ENCODE measurements at regions not wholly inside any gene's neighbourhood (a gene's known extent, or its start where the extent isn't known, plus 50 kb on each side); places are given as distances from the start of the nearest gene placed in this dataset.

- TF ChIP-seq EZH2 (IDR thresholded peaks at IDR 0.05; ENCODE audit: borderline replicate concordance, low read depth, low read length, severe bottlenecking) = no peak
- TF ChIP-seq CTCF (IDR thresholded peaks at IDR 0.05; ENCODE audit: borderline replicate concordance, extremely low read depth, low read length, poor library complexity, severe bottlenecking) = no peak
- Histone ChIP-seq H3K4me1 (ENCODE audit: insufficient read depth, low read length) (no peaks in the 10 kb centered on the region), H2AFZ (ENCODE audit: low read depth, low read length) (no peak overlapping the region), H3K27ac (ENCODE audit: low read length) (no peak overlapping the region), H3K79me2 (ENCODE audit: insufficient read depth, low read length) (no peaks in the 10 kb centered on the region), H3K9ac (ENCODE audit: low read depth, low read length) (no peak overlapping the region), H3K36me3 (ENCODE audit: insufficient read depth, low read length) (no peaks in the 10 kb centered on the region), H4K20me1 (ENCODE audit: insufficient read depth, low read length) (no peaks in the 10 kb centered on the region), H3K4me3 (ENCODE audit: low read depth in 1 of 2, low read length in 2 of 2) (no peak overlapping the region), H3K9me3 (ENCODE audit: insufficient read depth, low read length, severe bottlenecking) (no peaks in the 10 kb centered on the region), H3K27me3 (ENCODE audit: insufficient read depth, low read length, poor library complexity) (no peaks in the 10 kb centered on the region), H3K4me2 (ENCODE audit: insufficient read depth, low read length) (no peak overlapping the region)
- no peak for DNase-seq
- no peak for ATAC-seq (ENCODE audit: insufficient read depth, low read depth)
Measured at GRCh38 chr5:178788381-178789085, 58.1 kb upstream of the ZNF354A start.

- H4K20me1 ChIP-seq (ENCODE audit: insufficient read depth, low read length) = no peaks in the 10 kb centered on the region
- no peaks in the 10 kb centered on the region for H3K4me1 ChIP-seq (ENCODE audit: insufficient read depth, low read length)
- no peaks in the 10 kb centered on the region for H3K36me3 ChIP-seq (ENCODE audit: insufficient read depth, low read length)
- ATAC-seq (ENCODE audit: insufficient read depth, low read depth) = no peak
- H3K9ac ChIP-seq (ENCODE audit: low read depth, low read length) = no peak overlapping the region
- no peak overlapping the region for H3K27ac ChIP-seq (ENCODE audit: low read length)
- DNase-seq = no peak
- no peak overlapping the region for H2AFZ ChIP-seq (ENCODE audit: low read depth, low read length)
- H3K9me3 ChIP-seq (ENCODE audit: insufficient read depth, low read length, severe bottlenecking) = no peaks in the 10 kb centered on the region
- no peak for TF ChIP-seq EZH2 (IDR thresholded peaks at IDR 0.05; ENCODE audit: borderline replicate concordance, low read depth, low read length, severe bottlenecking)
- TF ChIP-seq CTCF (IDR thresholded peaks at IDR 0.05; ENCODE audit: borderline replicate concordance, extremely low read depth, low read length, poor library complexity, severe bottlenecking) = no peak
- H3K4me3 ChIP-seq (ENCODE audit: low read depth in 1 of 2, low read length in 2 of 2) = no peak overlapping the region
- no peak overlapping the region for H3K4me2 ChIP-seq (ENCODE audit: insufficient read depth, low read length)
- H3K27me3 ChIP-seq (ENCODE audit: insufficient read depth, low read length, poor library complexity) = no peaks in the 10 kb centered on the region
- no peaks in the 10 kb centered on the region for H3K79me2 ChIP-seq (ENCODE audit: insufficient read depth, low read length)
Measured at GRCh38 chr5:178787889-178788288, 57.4 kb upstream of the ZNF354A start.

- Histone ChIP-seq H3K9me3 (ENCODE audit: insufficient read depth, low read length, severe bottlenecking) (no peaks in the 10 kb centered on the region), H4K20me1 (ENCODE audit: insufficient read depth, low read length) (no peaks in the 10 kb centered on the region), H3K4me1 (ENCODE audit: insufficient read depth, low read length) (no peaks in the 10 kb centered on the region), H3K27ac (ENCODE audit: low read length) (no peak overlapping the region), H3K79me2 (ENCODE audit: insufficient read depth, low read length) (no peaks in the 10 kb centered on the region), H3K4me3 (ENCODE audit: low read depth in 1 of 2, low read length in 2 of 2) (no peak overlapping the region), H3K27me3 (ENCODE audit: insufficient read depth, low read length, poor library complexity) (no peaks in the 10 kb centered on the region), H2AFZ (ENCODE audit: low read depth, low read length) (no peak overlapping the region), H3K9ac (ENCODE audit: low read depth, low read length) (no peak overlapping the region), H3K36me3 (ENCODE audit: insufficient read depth, low read length) (no peaks in the 10 kb centered on the region), H3K4me2 (ENCODE audit: insufficient read depth, low read length) (no peak overlapping the region)
- ATAC-seq (ENCODE audit: insufficient read depth, low read depth) = no peak
- no peak for DNase-seq
- TF ChIP-seq CTCF (IDR thresholded peaks at IDR 0.05; ENCODE audit: borderline replicate concordance, extremely low read depth, low read length, poor library complexity, severe bottlenecking) (no peak), EZH2 (IDR thresholded peaks at IDR 0.05; ENCODE audit: borderline replicate concordance, low read depth, low read length, severe bottlenecking) (no peak)
Measured at GRCh38 chr5:178786859-178787499, 56.5 kb upstream of the ZNF354A start.

All from DND-41 (cell line).